ENCODE measurements at regions not wholly inside any gene's neighbourhood (a gene's known extent, or its start where the extent isn't known, plus 50 kb on each side); places are given as distances from the start of the nearest gene placed in this dataset.

DNA sequence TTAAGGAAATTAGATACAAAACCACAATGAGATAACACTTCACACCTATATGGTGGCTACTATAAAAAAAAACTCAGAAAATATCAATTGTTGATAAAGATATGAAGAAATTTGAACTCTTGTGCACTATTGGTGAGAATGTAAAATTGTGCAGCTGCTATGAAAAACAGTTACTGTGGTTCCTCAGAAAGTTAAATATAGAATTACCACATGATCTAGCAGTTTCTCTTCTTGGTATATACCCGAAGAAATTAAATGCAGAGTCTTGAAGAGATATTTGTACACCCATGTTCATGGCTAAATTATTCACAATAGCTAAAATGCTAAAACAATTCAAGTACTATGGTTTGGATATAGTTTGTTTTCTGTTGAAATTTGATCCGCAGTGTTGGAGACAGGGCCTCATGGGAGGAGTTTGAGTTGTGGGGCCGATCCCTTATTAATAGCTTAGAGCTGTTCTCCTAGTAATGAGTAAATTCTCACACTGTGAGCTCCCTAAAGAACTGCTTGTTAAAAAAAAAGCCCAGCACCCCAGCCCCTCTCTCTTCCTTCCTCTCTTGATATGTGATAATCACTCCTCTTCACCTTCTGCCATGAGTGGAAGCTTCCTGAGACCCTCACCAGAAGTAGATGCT is 1412.1 kb downstream of the PLA2G4A start:
- H3K9me3 ChIP-seq, result no peaks in the 10 kb centered on the region
- no peak overlapping the region for H3K27ac ChIP-seq
- ChIA-PET CTCF (interaction anchor here (1.2 kb wide), 1 partner anchor 39 kb away, joined by 4 read pairs; no protein-coding TSS in a partner anchor), POLR2A (no interaction called here)
- DNase-seq (ENCODE audit: low read depth in 1 of 2, low spot score in 1 of 2) (no peak), FAIRE-seq (no peak), ATAC-seq (no peak)
- TF ChIP-seq SREBF2 (IDR thresholded peaks at IDR 0.05) (no peak), HOXB13 (CRISPR knock-in tag; IDR thresholded peaks at IDR 0.05; ENCODE audit: low read depth) (no peak), PHF8 (IDR thresholded peaks at IDR 0.05; ENCODE audit: borderline replicate concordance, low read depth) (no peak), ZC3H11A (IDR thresholded peaks at IDR 0.05) (no peak), RAD21 (conservative IDR thresholded peaks at IDR 0.05 in 1 of 2, IDR thresholded peaks at IDR 0.05 in 1 of 2) (no peak), EHMT2 (IDR thresholded peaks at IDR 0.05; ENCODE audit: low read depth) (no peak), MYC (IDR thresholded peaks at IDR 0.05; ENCODE audit: borderline replicate concordance, low read length) (no peak), HDAC2 (IDR thresholded peaks at IDR 0.05) (no peak), HEYL (CRISPR knock-in tag; IDR thresholded peaks at IDR 0.05) (no peak), NPAS2 (CRISPR knock-in tag; IDR thresholded peaks at IDR 0.05; ENCODE audit: borderline replicate concordance) (no peak), CBX2 (IDR thresholded peaks at IDR 0.05; ENCODE audit: borderline replicate concordance, low read depth) (no peak), FOXS1 (CRISPR knock-in tag; IDR thresholded peaks at IDR 0.05) (no peak)
- TF ChIP-seq, protein P1, sequence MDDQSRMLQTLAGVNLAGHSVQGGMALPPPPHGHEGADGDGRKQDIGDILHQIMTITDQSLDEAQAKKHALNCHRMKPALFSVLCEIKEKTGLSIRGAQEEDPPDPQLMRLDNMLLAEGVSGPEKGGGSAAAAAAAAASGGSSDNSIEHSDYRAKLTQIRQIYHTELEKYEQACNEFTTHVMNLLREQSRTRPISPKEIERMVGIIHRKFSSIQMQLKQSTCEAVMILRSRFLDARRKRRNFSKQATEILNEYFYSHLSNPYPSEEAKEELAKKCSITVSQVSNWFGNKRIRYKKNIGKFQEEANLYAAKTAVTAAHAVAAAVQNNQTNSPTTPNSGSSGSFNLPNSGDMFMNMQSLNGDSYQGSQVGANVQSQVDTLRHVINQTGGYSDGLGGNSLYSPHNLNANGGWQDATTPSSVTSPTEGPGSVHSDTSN (IDR thresholded peaks at IDR 0.05), result no peak
- TF ChIP-seq, protein P2, sequence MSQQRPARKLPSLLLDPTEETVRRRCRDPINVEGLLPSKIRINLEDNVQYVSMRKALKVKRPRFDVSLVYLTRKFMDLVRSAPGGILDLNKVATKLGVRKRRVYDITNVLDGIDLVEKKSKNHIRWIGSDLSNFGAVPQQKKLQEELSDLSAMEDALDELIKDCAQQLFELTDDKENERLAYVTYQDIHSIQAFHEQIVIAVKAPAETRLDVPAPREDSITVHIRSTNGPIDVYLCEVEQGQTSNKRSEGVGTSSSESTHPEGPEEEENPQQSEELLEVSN (IDR thresholded peaks at IDR 0.05; ENCODE audit: borderline replicate concordance, low read depth), result no peak
- TF ChIP-seq, protein P3, sequence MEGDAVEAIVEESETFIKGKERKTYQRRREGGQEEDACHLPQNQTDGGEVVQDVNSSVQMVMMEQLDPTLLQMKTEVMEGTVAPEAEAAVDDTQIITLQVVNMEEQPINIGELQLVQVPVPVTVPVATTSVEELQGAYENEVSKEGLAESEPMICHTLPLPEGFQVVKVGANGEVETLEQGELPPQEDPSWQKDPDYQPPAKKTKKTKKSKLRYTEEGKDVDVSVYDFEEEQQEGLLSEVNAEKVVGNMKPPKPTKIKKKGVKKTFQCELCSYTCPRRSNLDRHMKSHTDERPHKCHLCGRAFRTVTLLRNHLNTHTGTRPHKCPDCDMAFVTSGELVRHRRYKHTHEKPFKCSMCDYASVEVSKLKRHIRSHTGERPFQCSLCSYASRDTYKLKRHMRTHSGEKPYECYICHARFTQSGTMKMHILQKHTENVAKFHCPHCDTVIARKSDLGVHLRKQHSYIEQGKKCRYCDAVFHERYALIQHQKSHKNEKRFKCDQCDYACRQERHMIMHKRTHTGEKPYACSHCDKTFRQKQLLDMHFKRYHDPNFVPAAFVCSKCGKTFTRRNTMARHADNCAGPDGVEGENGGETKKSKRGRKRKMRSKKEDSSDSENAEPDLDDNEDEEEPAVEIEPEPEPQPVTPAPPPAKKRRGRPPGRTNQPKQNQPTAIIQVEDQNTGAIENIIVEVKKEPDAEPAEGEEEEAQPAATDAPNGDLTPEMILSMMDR (IDR thresholded peaks at IDR 0.05), result no peak
- TF ChIP-seq, protein P4, sequence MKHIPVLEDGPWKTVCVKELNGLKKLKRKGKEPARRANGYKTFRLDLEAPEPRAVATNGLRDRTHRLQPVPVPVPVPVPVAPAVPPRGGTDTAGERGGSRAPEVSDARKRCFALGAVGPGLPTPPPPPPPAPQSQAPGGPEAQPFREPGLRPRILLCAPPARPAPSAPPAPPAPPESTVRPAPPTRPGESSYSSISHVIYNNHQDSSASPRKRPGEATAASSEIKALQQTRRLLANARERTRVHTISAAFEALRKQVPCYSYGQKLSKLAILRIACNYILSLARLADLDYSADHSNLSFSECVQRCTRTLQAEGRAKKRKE (CRISPR knock-in tag; IDR thresholded peaks at IDR 0.05; ENCODE audit: low read depth), result no peak
- TF ChIP-seq, protein P5, sequence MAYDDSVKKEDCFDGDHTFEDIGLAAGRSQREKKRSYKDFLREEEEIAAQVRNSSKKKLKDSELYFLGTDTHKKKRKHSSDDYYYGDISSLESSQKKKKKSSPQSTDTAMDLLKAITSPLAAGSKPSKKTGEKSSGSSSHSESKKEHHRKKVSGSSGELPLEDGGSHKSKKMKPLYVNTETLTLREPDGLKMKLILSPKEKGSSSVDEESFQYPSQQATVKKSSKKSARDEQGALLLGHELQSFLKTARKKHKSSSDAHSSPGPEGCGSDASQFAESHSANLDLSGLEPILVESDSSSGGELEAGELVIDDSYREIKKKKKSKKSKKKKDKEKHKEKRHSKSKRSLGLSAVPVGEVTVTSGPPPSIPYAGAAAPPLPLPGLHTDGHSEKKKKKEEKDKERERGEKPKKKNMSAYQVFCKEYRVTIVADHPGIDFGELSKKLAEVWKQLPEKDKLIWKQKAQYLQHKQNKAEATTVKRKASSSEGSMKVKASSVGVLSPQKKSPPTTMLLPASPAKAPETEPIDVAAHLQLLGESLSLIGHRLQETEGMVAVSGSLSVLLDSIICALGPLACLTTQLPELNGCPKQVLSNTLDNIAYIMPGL (CRISPR knock-in tag; IDR thresholded peaks at IDR 0.05; ENCODE audit: borderline replicate concordance), result no peak
- no peak overlapping the region for H3K4me3 ChIP-seq
- 66% methylated on average over 3 of the region's 3 CpGs for WGBS (ENCODE audit: missing lambda C conversion rate)
- H3K4me1 ChIP-seq, result peaks cover 15% of the 10 kb centered on the region; the same call in 1 of the 3 replicates
- no peak overlapping the region for H3K4me2 ChIP-seq

DNA sequence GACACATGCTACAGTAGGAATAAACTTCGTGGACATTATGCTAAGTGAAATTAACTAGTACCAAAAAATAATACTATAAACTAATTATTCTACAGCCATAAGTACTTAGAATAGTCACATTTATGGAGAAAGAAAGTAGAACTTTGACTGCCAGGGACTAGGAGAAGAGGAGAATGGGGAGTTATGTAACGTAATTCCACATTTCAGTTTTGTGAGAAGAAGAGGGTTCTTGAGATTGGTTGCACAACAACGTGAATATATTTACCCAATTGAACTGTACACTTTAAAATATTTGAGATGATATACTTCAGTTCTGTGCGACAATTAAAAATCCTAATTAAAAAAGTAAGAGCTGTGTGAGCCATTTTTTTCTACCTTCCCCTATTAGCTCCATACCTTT is 1412.9 kb downstream of the PLA2G4A start:
- peaks cover 13% of the 10 kb centered on the region; the same call in 1 of the 3 replicates for H3K4me1 ChIP-seq
- POLR2A ChIA-PET, result no interaction called here
- ATAC-seq (no peak), DNase-seq (ENCODE audit: low read depth in 1 of 2, low spot score in 1 of 2) (no peak), FAIRE-seq (no peak)
- CTCF ChIA-PET, result no interaction called here
- WGBS (ENCODE audit: missing lambda C conversion rate), result 52% methylated on average over 4 of the region's 4 CpGs
- H3K9me3 ChIP-seq, result no peaks in the 10 kb centered on the region
- TF ChIP-seq KDM5A (IDR thresholded peaks at IDR 0.05), result no peak
- TF ChIP-seq, protein P1 (IDR thresholded peaks at IDR 0.05), result no peak
- TF ChIP-seq, protein P6, sequence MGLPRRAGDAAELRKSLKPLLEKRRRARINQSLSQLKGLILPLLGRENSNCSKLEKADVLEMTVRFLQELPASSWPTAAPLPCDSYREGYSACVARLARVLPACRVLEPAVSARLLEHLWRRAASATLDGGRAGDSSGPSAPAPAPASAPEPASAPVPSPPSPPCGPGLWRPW (IDR thresholded peaks at IDR 0.05), result no peak
- no peak overlapping the region for H3K4me2 ChIP-seq
- no peak overlapping the region for H3K27ac ChIP-seq
- no peak overlapping the region for H3K4me3 ChIP-seq

Measured in A549 (cell line).